HUDEP-2 (cell line): ENCODE measurements at regions not wholly inside any gene's neighbourhood (a gene's known extent, or its start where the extent isn't known, plus 50 kb on each side); places are given as distances from the start of the nearest gene placed in this dataset.

Source experiments
- DNase-seq, 76 experiments: peaks; one replicate each; lab custom pipeline; 2025; ENCODE audit not compliant: unreplicated experiment in 76 of 76; lab: John Stamatoyannopoulos, UW

DNA sequence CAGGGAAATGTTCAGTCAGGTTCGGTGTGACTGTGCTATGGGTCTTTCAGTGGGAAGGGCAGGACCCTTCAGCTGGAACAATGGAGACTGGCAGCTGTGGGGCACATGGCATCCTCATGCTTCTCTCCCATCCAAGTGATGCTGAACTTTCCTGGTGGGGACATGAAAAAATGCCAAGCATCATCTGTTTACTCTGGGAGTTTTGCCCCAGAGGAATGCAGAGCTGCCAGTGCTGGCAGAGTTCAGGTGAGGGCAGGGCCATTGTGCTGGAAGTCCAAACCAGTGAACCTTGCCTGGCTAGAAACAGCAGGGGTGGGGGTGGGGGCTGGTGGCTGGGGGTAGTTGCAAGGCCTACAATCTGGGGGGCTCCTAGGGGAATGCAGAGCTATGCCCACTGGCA is 1320.6 kb downstream of the PCDH9 start:
- no peak for DNase-seq

- DNase-seq = no peak
Observed at GRCh38 chr13:65907666-65908525, 1322.2 kb downstream of the PCDH9 start.

GRCh38 chr13:65901723-65902122 is 1328.4 kb downstream of the PCDH9 start:
- no peak for DNase-seq

DNA sequence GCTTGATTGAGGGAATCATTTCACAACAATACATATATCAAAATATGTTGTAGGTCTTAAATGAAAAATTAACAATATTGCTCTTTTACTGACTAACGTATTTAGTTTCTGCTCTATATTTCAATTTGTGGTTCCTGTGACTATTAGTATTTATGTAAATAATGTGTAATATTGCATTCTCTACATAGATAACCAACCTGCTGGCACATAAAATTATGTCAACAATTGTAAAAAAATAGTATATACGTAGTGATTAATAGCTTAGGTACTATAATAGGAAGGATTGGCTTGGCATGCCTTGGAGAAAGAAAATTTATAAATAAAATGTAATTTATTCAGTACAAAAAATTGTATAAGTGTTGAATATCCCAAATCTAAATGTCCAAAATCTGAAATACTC is 1336.1 kb downstream of the PCDH9 start:
- DNase-seq = no peak

DNA sequence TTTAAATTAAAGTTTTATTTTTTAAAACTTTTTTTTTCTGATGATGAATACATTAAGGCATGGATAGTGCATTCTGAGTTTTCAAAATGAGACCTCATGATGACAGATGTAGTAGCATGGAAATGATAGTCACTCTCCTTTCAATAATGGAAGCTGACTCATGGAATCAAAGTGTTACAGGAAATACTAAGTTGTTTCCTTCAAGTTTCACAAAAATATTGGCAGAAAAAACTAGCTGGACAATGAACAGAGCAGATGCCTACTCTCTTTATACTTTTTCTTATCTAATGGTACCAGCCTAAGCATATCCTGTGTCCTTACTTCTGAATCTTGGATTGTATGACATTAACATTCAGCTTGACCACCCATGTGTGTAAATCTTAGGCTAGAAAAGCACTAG is 1337.3 kb downstream of the PCDH9 start:
- no peak for DNase-seq

- no peak for DNase-seq
Observed at GRCh38 chr13:65889368-65889767, 1340.8 kb downstream of the PCDH9 start.

DNA sequence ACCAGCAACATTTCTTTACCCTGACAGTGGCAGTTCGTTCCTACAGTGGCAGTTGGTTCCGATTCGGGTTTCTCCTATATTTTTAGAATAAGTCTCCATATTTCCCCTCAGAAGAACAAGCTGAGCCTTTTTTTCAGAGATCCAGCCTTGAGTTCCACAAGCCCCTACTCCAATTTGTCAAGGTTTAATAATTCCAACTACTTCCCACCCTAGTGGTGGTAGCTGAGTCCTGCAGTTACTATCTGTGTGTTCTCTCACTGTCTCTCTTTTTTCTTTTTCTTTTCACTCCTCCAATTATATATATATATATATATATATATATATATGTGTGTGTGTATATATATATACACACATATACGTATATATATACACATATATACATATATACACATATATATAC is 1347.3 kb downstream of the PCDH9 start:
- no peak for DNase-seq

DNA sequence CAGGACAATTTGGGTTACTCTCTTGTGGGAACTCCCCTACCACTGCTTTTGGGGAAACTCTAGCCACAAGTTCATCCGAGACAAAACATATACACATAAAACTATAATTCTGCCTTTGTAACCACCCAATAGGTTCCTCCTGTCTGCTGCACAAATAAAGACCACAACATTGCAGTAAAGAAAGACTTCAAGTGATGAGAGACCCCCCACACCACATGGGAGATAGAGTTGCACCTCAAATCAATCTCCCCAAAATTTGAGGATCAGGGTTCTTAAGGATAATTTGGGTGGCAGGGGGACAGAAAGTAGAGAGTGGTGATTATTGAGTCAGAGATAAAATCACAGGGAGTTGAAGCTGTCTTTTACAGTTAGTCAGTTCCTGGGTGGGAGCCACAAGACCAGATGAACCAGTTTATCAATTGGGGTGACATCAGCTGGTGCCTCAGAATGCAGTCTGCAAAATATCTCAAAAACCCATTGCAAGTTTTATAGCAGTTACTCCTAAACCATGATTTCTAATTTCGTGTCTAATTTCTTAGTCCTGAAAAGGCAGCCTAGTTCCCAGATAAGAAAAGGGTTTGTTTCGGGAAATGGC is 1348.5 kb downstream of the PCDH9 start:
- no peak for DNase-seq

- DNase-seq = no peak
Observed at GRCh38 chr13:65875031-65875430, 1355.1 kb downstream of the PCDH9 start.

DNA sequence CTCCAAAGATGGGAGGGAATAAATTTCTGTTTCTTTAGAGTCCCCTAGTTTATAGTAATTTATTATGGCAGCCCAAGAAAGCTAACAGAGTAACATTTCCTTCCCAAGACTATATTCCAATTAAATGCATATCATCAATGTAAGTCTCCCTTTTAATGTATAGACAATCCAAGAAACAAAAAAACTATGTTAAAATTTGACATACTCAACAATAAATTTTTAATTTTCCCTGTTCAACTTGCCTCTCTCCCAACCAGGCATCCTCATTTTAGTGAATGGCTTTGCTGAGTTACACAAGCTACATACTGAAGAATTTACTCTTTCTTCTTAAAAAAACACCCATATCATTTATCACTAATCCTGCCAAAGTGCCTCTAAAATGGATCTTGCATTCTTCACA is 1357.7 kb downstream of the PCDH9 start:
- no peak for DNase-seq

- no peak for DNase-seq
Observed at GRCh38 chr13:65868884-65869283, 1361.3 kb downstream of the PCDH9 start.

- DNase-seq = no peak
Observed at GRCh38 chr13:65868099-65868498, 1362.0 kb downstream of the PCDH9 start.

DNA sequence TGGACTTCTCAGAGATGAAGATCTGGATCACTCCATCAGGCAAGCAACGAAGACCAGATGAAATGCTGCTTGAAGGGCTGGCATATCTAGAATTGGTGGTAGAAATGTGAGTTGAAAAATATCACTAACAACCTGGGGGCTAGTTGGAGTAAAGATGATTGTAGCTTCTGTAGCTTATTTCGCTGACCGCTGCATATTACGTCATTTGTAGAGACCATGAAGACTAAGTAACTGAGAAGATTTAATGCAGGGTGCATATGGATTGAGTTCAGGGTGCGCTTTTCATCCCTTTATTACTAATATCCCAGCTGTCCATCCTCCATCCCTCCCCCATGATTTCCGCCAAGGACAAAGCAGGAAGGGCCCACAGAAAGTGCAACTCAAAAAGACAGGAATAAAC is 1364.0 kb downstream of the PCDH9 start:
- DNase-seq = no peak

- no peak for DNase-seq
Observed at GRCh38 chr13:65865206-65865605, 1364.9 kb downstream of the PCDH9 start.

GRCh38 chr13:65864039-65864438 is 1366.1 kb downstream of the PCDH9 start:
- no peak for DNase-seq

DNA sequence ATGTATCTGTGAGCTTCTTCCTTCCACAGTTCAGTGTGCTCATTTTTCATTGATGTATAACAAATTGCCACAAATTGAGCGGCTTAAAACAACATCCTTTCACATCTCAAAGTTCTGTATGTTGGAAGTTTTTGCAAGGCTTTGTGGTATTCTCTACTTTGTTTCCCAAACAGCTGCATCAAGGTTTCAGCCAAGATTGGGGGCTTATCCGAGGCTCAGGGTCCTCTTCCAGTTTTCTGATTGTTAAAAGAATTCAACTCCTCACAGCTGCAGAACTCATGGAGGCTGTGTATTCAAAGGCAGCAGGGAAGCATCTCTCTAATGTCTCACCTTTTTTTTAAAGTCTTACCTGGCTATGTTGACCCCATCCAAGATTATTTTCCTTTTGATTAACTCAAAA is 1369.8 kb downstream of the PCDH9 start:
- DNase-seq = no peak

DNA sequence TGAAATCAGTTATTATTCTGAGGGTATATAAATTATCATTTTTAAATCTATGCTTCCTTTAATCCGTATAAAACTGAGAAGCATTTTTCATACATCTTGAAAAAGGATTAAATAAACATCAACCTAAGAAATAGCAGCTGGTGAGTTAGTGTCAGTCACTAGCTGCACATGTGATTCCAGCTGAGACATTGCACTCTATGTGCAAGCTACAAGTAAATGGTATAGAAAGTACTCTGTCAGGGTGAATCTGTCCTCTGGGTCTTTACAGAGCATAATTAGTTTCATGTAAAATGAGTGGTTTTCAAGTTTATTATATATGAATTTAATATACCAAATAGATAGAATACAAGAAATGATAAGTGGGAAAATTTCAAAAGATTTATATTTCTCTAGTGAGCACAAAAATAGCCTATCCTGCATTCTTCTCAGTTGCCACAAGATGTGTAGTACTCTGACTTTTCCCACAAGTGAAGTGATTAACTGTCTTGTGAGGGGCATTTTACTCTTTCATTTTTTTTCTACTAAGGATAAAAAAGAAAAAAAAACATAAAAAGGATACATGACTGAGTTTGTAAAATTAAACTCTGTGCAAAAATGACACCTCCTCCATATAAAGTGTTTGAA is 1372.1 kb downstream of the PCDH9 start:
- DNase-seq = no peak

- DNase-seq = peak in 1 of 76 experiments; percentile 2
Observed at GRCh38 chr13:65856431-65856830, 1373.7 kb downstream of the PCDH9 start.

GRCh38 chr13:65855242-65855805 is 1374.8 kb downstream of the PCDH9 start:
- DNase-seq = no peak

DNA sequence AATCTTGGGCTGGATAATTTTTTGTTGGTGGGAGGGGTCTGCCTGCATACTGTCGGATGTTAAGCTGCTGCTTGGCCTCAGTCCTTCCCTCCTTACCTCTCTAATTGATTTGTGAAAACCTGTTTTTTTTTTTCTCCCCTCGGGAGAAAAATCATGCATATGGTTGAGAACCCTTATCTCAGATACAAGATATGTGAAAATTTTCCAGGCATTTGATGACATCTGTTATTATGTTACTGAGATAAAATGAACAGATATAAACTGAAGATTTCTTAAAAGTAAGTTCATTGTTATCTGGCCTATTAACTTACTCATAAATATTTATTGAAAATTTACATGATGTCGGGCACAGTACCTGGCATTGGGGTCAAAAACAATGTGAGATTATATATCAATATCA is 1375.7 kb downstream of the PCDH9 start:
- DNase-seq = no peak

DNA sequence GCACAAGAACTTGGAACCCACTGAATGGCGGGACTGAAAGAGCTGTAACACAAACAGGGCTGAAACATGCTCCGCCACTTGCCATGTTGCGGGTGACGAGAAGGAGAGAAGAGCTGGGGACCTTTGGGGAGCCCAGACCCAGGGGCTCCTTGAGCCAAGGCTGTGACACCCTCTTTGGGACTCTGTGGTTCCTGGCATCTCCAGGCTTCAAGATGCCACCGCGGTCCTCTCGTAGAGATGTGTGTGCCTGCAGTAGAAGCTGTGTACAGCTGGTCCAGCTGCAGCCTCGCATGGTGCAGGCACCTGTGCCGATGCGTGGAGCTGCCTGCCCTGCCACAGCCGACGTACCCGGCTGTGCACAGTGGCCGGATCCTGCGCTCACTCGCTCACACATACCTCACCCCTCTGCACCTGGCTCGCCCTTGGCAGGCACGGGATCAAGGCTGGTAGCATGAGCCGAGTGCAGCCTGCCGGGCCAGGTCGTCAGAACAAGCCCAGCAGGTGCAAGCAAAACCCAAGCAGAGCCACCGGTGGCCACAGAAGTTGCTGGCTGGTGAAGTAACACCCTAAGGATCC is 1385.8 kb downstream of the PCDH9 start:
- no peak for DNase-seq
